HG03060 (cell line): ENCODE measurements at regions not wholly inside any gene's neighbourhood (a gene's known extent, or its start where the extent isn't known, plus 50 kb on each side); places are given as distances from the start of the nearest gene placed in this dataset.
"Not testable (repeated sequence)": the region's sequence is repeated elsewhere in the genome, so short reads cannot be mapped to it uniquely, and the experiment has no call there.

Experiments used
- ATAC-seq: cut with Tn5 transposase; IDR thresholded peaks from one replicate; pipeline ENCODE4 v1.9.1; 2021; ENCODE audit warnings: low read depth, moderate number of reproducible peaks; ENCODE audit not compliant: unreplicated experiment

- no peak for ATAC-seq
Observed at GRCh38 chr22:49350441-49351121, 477.1 kb downstream of the BRD1 start.

DNA sequence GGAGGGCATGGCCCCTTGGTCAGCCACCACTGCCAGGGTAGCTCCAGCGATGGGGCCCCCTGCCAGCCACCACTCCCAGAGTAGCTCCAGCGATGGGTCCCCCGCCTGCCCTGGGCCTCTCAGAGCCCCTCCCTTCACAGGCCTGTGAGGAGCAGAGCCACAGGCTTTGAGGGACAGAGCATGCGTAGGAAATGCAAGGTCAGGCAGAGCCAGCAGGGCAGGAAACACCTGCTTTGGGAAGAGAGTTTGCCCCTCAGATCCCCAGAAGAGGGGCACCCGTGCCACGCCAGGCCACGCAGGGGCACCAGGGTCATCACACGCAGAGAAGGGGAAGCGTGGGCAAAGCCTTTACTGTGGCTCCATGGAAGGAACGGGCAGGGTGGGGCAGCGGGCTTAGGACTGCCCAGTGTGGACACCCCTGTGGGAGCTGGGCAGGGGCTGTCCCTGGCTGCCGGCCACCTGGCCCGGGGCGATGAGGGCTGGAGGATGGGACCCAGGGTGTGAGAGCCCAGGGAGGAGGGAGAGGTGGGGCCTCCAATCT lies 477.8 kb downstream of the BRD1 start:
- no peak for ATAC-seq

- ATAC-seq: no peak
Observed at GRCh38 chr22:49349181-49349835, 478.4 kb downstream of the BRD1 start.

GRCh38 chr22:49348631-49349030 lies 479.0 kb downstream of the BRD1 start:
- ATAC-seq: no peak

DNA sequence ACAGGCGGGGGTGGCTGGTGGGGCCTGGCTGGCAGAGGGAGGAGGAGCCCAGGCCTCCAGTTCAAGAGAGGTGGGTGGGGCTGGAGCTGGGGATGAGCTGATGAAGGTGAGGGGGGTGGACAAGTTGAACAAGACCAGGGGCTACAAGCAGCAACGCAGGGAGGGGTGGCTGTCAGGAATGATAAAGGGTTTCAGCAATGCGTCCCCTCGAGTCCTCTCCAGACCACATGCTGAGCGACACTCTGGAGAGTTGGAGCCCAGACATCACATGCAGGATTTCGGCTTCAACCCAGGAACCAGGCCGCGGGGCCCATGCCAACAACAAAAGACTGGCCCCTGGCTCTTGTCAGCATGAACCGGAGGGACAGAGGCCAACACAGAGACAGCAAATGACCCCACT lies 480.3 kb downstream of the BRD1 start:
- no peak for ATAC-seq

- no peak for ATAC-seq
Observed at GRCh38 chr22:49345896-49346295, 481.8 kb downstream of the BRD1 start.

DNA sequence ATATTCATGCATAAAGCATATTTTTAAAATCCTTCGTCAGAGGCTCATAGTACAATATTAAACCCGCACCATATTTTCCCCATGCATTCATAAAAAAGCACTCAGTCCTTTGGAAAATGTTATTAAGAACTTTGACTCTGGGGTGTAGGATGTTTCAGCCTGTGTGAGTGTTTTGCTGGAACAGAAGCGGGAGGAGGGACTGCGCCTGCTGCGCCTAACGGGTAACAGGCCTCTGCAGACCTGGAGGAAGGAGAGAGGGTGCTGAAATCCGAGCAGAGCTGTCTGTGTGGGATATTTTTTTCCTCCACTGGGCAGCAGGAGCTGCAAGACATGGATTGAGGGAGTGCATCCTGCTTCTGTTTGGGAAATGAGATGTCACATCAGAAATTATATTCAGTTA lies 483.0 kb downstream of the BRD1 start:
- ATAC-seq: no peak

GRCh38 chr22:49344161-49344560 lies 483.5 kb downstream of the BRD1 start:
- no peak for ATAC-seq

GRCh38 chr22:49340406-49340805 lies 487.3 kb downstream of the BRD1 start:
- ATAC-seq: no peak

DNA sequence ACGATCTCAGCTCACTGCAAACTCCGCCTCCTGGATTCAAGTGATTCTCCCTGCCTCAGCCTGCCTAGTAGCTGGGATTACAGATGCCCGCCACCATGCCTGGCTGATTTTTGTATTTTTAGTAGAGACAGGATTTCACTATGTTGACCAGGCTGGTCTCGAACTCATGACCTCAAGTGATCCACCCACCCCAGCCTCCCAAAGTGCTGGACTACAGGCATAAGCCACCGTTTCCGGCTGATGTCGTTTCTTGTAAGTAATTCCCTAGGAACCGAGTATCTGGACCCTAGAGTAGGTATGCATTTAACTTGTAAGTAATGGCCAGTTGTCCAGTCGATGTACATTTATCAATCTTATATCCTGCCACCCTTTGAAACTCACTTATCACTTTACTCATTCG lies 491.2 kb downstream of the BRD1 start:
- not testable (repeated sequence) for ATAC-seq

GRCh38 chr22:49334976-49335375 lies 492.7 kb downstream of the BRD1 start:
- ATAC-seq: no peak

- no peak for ATAC-seq
Observed at GRCh38 chr22:49334449-49334789, 493.3 kb downstream of the BRD1 start.

- no peak for ATAC-seq
Observed at GRCh38 chr22:49333206-49333605, 494.5 kb downstream of the BRD1 start.

DNA sequence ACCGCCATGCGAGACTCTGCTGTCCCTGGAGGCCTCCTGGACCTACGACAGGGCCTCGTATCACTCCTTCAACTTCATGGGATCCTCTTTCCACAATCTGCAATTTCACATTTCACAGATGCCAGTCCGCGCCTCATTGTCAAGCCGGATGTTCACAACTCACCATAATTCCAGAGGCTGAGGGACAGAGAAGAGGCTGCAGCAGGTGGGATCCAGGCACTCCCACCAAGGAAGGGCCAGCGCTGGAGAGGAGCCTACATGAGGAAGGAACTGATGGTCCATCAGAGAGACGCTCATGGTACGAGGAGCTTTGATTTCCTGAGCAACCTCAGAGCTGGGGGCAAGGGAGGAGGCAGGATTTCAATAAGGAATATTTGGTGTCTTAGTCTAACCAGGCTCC lies 495.0 kb downstream of the BRD1 start:
- ATAC-seq: no peak

GRCh38 chr22:49331878-49332277 lies 495.8 kb downstream of the BRD1 start:
- ATAC-seq: no peak

GRCh38 chr22:49331223-49331815 lies 496.4 kb downstream of the BRD1 start:
- ATAC-seq: no peak

DNA sequence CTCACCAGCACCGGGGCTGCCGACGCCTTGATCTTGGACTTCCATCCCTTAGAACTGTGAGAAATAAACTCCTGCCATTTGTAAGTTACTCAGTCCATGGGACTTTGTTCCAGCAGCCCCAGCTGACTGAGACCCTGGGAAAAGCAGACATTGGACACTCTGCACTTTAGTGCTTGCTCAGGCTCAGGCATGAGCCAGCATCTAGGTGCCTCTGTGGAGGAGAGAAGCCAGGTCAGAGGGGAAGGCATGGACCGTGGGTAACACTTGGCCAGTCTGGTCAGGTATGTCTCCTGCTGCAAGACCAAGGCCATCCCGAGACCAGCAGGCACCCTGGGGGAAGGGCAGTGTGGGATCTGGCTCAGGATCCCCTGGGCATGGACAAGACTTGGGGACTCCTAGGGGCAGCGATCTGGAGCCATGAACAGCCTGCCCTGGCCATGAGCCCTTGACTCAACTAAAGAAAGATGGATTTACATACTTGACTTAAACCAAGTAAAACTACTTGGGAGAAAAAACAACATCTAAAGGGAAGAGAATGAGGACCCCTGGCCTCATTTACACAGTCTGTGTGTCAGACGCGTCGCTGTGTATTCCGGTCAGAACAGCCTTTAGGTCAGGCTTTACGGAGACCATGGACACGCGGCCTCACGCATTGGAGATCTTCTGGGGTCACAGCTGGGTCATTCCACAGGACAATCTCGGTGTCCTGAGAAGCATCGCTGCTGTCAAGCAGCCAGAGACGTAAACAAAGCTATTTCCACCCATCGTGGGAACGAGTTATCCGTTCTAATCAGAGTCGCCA lies 497.1 kb downstream of the BRD1 start:
- ATAC-seq: no peak

GRCh38 chr22:49329636-49330035 lies 498.0 kb downstream of the BRD1 start:
- no peak for ATAC-seq

- ATAC-seq: no peak
Observed at GRCh38 chr22:49328630-49329405, 498.9 kb downstream of the BRD1 start.

- no peak for ATAC-seq
Observed at GRCh38 chr22:49328118-49328475, 499.6 kb downstream of the BRD1 start.
